ENCODE measurements at regions not wholly inside any gene's neighbourhood (a gene's known extent, or its start where the extent isn't known, plus 50 kb on each side); places are given as distances from the start of the nearest gene placed in this dataset.

DNA sequence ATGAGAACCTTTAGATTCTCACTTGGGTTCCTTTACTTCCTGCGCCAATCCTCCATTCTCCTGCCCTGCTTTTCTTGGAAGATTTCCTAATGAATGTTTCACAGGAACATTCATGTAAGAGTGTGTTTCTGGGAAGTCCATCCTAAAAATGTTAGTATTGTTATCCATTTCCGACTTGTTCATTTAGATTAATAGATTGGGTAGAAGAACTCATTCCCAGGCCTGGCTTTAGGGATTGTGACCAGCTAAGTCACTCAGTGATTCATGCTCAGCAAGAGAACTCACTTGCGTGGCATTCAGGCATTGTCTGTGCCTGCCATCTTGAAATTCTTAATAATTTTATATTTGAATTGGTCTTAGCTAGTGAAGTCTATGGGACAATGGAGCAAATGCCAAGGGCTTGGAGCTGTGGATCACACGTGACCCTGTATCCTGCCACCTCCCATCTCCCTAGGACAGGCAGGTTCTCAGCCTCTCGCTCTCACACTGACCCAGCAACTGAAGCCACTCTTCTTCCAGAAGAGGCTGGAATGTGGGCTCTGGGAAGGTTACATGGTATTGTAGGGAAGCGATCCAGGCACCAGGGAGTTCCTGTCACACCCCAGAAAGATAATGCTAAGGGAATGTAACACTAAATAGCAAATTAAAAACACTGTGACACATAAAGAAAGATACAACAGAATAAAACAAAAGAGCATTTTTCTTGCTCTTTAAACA, 562.1 kb downstream of the TMA16 start:
- intact Hi-C loops (cut with DNase I), result no loop called here
- TF ChIP-seq, protein P1, sequence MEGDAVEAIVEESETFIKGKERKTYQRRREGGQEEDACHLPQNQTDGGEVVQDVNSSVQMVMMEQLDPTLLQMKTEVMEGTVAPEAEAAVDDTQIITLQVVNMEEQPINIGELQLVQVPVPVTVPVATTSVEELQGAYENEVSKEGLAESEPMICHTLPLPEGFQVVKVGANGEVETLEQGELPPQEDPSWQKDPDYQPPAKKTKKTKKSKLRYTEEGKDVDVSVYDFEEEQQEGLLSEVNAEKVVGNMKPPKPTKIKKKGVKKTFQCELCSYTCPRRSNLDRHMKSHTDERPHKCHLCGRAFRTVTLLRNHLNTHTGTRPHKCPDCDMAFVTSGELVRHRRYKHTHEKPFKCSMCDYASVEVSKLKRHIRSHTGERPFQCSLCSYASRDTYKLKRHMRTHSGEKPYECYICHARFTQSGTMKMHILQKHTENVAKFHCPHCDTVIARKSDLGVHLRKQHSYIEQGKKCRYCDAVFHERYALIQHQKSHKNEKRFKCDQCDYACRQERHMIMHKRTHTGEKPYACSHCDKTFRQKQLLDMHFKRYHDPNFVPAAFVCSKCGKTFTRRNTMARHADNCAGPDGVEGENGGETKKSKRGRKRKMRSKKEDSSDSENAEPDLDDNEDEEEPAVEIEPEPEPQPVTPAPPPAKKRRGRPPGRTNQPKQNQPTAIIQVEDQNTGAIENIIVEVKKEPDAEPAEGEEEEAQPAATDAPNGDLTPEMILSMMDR (IDR thresholded peaks at IDR 0.05), result no peak
- Histone ChIP-seq H3K9me3 (peaks cover 0 to 6% (median 0%) of the 10 kb centered on the region in 11 donors), H3K4me3 (no peak overlapping the region), H3K27me3 (no peaks in the 10 kb centered on the region), H3K36me3 (no peaks in the 10 kb centered on the region), H3K27ac (no peak overlapping the region), H3K4me1 (no peaks in the 10 kb centered on the region)
- DNase-seq, result no peak
- ATAC-seq, result no peak
- WGBS, 2 donors, result 70 to 80% methylated on average over 6 of the region's 6 CpGs

DNA sequence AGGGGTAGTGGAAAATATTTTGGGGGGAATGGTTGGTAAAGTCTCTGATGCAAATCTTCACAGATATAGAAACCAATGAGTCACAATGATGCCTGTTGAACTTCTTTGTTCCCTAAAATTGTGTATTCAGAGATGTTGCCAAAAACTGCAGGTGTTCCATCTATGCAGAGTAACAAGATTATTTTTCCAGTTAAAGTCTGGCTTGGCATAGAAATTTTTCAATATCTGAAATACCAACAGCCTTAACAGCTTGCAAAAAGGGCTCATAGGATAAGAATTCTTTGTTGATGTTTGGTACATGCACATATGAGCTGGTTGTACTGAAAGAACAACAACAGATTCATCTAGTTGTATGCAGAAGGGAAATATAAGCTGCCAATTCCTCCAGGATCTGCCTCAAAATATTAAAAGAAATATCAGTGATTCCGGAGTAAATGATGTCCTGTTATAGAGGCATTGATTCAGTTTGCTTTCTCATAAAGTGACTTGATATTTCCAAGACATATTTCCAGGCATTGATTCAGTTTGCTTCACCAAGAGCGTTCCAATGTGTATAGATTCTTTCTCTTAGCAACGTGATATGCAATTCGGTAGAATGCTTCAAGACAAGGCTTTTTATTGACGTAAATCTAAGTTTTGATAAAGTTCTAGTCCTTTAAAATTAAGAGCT, 564.4 kb downstream of the TMA16 start:
- intact Hi-C loops (cut with DNase I), result no loop called here
- Histone ChIP-seq H3K4me3 (no peak overlapping the region), H3K27ac (no peak overlapping the region), H3K4me1 (no peaks in the 10 kb centered on the region), H3K27me3 (no peaks in the 10 kb centered on the region), H3K36me3 (no peaks in the 10 kb centered on the region), H3K9me3 (peaks cover 0 to 18% (median 0%) of the 10 kb centered on the region in 11 donors)
- WGBS, 2 donors, result 74 to 84% methylated on average over 5 of the region's 5 CpGs
- DNase-seq (no peak), ATAC-seq (no peak)
- TF ChIP-seq, protein P1 (IDR thresholded peaks at IDR 0.05), result no peak

DNA sequence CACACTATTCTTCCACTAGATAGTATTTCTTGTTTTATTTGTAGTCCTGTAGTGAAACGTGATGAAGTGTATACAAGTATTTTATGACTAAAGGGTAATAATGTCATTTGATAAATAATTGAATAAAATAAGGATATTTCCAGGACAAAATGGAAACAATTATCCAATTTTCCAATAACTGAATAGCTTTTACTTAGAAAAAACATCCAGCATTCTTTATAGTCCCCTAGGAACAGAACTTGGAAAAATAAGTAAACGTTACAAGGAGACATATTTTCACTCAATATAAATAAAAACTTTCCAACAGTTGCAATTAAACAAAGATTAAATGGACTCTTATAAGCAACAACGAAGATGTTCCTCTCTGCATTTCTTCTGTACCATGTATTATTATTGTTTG, 566.0 kb downstream of the TMA16 start:
- Histone ChIP-seq H3K4me3 (no peak overlapping the region), H3K4me1 (no peaks in the 10 kb centered on the region), H3K9me3 (peaks cover 0 to 33% (median 0%) of the 10 kb centered on the region in 11 donors), H3K27ac (no peak overlapping the region), H3K36me3 (no peaks in the 10 kb centered on the region), H3K27me3 (no peaks in the 10 kb centered on the region)
- DNase-seq (no peak), ATAC-seq (no peak)
- intact Hi-C loops (cut with DNase I), result no loop called here
- TF ChIP-seq, protein P1 (IDR thresholded peaks at IDR 0.05), result no peak
- 63 to 66% methylated on average over 3 of the region's 3 CpGs for WGBS, 2 donors

DNA sequence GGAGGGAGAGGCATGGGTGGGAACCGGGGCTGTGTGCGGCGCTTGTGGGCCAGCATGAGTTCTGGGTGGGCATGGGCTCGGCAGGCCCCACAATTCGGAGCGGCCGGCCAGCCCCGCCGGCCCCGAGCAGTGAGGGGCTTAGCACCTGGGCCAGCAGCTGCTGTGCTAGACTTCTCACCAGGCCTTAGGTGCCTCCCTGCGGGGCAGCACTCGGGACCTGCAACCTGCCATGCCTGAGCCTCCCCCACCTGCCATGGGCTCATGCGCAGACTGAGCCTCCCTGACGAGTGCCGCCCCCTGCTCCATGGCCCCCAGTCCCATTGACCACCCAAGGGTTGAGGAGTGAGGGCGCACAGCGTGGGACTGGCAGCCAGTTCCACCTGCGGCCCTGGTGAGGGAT, 573.9 kb downstream of the TMA16 start:
- 93 to 95% methylated on average over 18 of the region's 18 CpGs for WGBS, 2 donors
- TF ChIP-seq, protein P1 (IDR thresholded peaks at IDR 0.05), result no peak
- H3K4me1 ChIP-seq, result no peaks in the 10 kb centered on the region
- ATAC-seq (no peak), DNase-seq (no peak)
- no peaks in the 10 kb centered on the region for H3K36me3 ChIP-seq
- H3K27me3 ChIP-seq, result no peaks in the 10 kb centered on the region
- no peak overlapping the region for H3K27ac ChIP-seq
- H3K9me3 ChIP-seq, result peaks cover 0 to 67% (median 5%) of the 10 kb centered on the region in 11 donors
- intact Hi-C loops (cut with DNase I), result no loop called here
- H3K4me3 ChIP-seq, result no peak overlapping the region
